ENCODE measurements at regions not wholly inside any gene's neighbourhood (a gene's known extent, or its start where the extent isn't known, plus 50 kb on each side); places are given as distances from the start of the nearest gene placed in this dataset.

DNA sequence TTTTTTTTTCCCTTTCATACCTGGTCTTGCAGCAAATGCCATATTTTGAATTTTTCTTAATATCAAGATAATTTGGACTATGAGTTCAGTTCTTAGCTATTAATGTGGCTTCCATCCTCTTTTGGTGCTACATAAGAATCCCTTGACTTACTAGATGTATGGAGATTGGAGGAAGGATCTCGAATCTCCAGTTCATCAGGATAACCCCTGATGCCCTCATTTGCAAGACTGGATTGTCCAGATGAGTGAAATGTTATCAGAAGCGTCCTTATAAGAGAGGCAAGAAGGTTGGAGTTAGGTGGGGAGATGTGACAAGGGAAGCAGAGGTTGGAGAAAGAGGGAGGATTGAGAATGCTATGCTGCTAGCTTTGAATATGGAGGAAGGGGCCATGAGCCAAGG, 499.6 kb upstream of the SYNCRIP start:
- Histone ChIP-seq H3K27ac (ENCODE audit: low read depth, low read length) (no peak overlapping the region), H3K27me3 (ENCODE audit: control insufficient read depth, insufficient read depth, low read length, poor library complexity, severe bottlenecking) (no peaks in the 10 kb centered on the region), H3K4me1 (ENCODE audit: control insufficient read depth, insufficient read depth, low read length) (no peaks in the 10 kb centered on the region), H3K9ac (ENCODE audit: extremely low read depth, low read length, poor library complexity, severe bottlenecking) (no peak overlapping the region), H3K36me3 (ENCODE audit: control insufficient read depth, insufficient read depth, low read length) (no peaks in the 10 kb centered on the region), H3K9me3 (ENCODE audit: control insufficient read depth, low read length) (peaks cover 4% of the 10 kb centered on the region), H3K4me3 (ENCODE audit: low read length) (no peak overlapping the region)
- TF ChIP-seq, protein P1, sequence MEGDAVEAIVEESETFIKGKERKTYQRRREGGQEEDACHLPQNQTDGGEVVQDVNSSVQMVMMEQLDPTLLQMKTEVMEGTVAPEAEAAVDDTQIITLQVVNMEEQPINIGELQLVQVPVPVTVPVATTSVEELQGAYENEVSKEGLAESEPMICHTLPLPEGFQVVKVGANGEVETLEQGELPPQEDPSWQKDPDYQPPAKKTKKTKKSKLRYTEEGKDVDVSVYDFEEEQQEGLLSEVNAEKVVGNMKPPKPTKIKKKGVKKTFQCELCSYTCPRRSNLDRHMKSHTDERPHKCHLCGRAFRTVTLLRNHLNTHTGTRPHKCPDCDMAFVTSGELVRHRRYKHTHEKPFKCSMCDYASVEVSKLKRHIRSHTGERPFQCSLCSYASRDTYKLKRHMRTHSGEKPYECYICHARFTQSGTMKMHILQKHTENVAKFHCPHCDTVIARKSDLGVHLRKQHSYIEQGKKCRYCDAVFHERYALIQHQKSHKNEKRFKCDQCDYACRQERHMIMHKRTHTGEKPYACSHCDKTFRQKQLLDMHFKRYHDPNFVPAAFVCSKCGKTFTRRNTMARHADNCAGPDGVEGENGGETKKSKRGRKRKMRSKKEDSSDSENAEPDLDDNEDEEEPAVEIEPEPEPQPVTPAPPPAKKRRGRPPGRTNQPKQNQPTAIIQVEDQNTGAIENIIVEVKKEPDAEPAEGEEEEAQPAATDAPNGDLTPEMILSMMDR (conservative IDR thresholded peaks at IDR 0.05), result no peak
- 88 to 90% methylated on average over 2 of the region's 2 CpGs for WGBS, 2 experiments (ENCODE audit: insufficient coverage in 1 of 2, insufficient read length in 1 of 2)
- H3K27ac Mint-ChIP-seq, result no peak overlapping the region
- no peak overlapping the region for H3K4me3 Mint-ChIP-seq
- H3K9me3 Mint-ChIP-seq, result peaks cover 9% of the 10 kb centered on the region
- H3K4me1 Mint-ChIP-seq, result no peaks in the 10 kb centered on the region
- H3K36me3 Mint-ChIP-seq (ENCODE audit: low read depth), result no peaks in the 10 kb centered on the region
- no peak for DNase-seq
- no peaks in the 10 kb centered on the region for H3K27me3 Mint-ChIP-seq (ENCODE audit: insufficient read depth)

DNA sequence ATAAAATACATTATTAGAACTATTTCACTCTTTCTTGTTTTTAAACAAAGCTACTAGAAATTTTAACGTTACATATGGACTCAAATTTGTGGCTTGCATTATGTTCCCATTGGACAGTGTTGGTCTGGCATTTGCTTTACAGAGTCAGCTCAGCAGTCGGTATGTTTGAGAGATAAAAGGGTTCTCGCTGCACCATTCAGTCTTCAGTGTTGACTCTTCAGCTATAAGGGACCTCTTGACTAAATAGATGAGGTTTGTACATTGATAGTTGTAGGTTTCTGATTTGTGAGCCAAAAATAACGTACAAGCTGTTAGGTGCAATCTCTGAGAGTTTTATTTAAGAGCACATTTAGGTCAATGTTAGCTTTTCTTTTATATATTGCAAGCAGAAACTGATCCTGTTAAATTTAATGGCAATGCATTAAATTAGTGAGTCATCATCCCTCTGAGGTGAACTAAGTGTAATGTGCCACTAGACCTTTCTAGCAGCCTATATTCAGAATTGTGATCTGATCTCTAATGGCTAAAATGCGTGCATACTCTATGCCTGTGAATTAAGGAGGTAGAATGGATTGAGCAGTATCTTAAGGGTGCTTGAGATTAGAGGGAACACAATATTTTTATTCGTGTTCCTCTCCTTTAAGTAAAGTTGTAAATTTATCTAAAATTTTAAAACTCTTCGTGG, 485.6 kb upstream of the SYNCRIP start:
- no peak overlapping the region for H3K4me3 Mint-ChIP-seq
- 90 to 97% methylated on average over 4 to 6 of the region's 7 CpGs for WGBS, 2 experiments (ENCODE audit: insufficient coverage in 1 of 2, insufficient read length in 1 of 2)
- Histone ChIP-seq H3K27ac (ENCODE audit: low read depth, low read length) (no peak overlapping the region), H3K36me3 (ENCODE audit: control insufficient read depth, insufficient read depth, low read length) (no peaks in the 10 kb centered on the region), H3K9ac (ENCODE audit: extremely low read depth, low read length, poor library complexity, severe bottlenecking) (no peak overlapping the region), H3K9me3 (ENCODE audit: control insufficient read depth, low read length) (peaks cover 15% of the 10 kb centered on the region), H3K4me1 (ENCODE audit: control insufficient read depth, insufficient read depth, low read length) (no peaks in the 10 kb centered on the region), H3K27me3 (ENCODE audit: control insufficient read depth, insufficient read depth, low read length, poor library complexity, severe bottlenecking) (no peaks in the 10 kb centered on the region), H3K4me3 (ENCODE audit: low read length) (no peak overlapping the region)
- TF ChIP-seq, protein P1 (conservative IDR thresholded peaks at IDR 0.05), result no peak
- no peaks in the 10 kb centered on the region for H3K27me3 Mint-ChIP-seq (ENCODE audit: insufficient read depth)
- peaks cover 20% of the 10 kb centered on the region for H3K9me3 Mint-ChIP-seq
- no peak for DNase-seq
- H3K4me1 Mint-ChIP-seq, result no peaks in the 10 kb centered on the region
- no peak overlapping the region for H3K27ac Mint-ChIP-seq
- no peaks in the 10 kb centered on the region for H3K36me3 Mint-ChIP-seq (ENCODE audit: low read depth)

DNA sequence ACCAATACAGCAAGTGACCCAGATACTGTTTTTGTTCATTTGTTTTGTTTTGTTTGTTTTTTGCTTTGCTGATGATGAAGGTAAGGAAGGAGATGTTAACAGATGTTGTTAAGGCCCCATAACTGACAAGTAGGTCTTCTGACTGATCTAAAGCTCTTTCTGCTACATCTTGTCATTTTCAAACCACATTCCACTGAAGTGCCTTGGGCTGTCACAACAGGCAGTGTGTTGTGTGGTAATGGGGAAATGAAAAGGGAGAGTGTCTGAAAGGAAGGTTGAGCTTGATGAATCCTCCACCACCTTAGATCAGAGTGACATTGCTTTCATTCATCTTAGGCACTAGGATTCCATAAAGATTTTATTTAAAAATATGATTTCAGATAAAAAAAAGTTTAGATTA, 479.4 kb upstream of the SYNCRIP start:
- H3K27me3 ChIP-seq (ENCODE audit: control insufficient read depth, insufficient read depth, low read length, poor library complexity, severe bottlenecking), result no peaks in the 10 kb centered on the region
- H3K36me3 ChIP-seq (ENCODE audit: control insufficient read depth, insufficient read depth, low read length), result no peaks in the 10 kb centered on the region

More for the DNA sequence above, 479.4 kb upstream of the SYNCRIP start:
- Mint-ChIP-seq H3K4me3 (no peak overlapping the region), H3K4me1 (no peaks in the 10 kb centered on the region), H3K9me3 (no peaks in the 10 kb centered on the region), H3K36me3 (ENCODE audit: low read depth) (no peaks in the 10 kb centered on the region), H3K27me3 (ENCODE audit: insufficient read depth) (no peaks in the 10 kb centered on the region), H3K27ac (no peak overlapping the region)
- H3K4me1 ChIP-seq (ENCODE audit: control insufficient read depth, insufficient read depth, low read length), result no peaks in the 10 kb centered on the region
- no peaks in the 10 kb centered on the region for H3K9me3 ChIP-seq (ENCODE audit: control insufficient read depth, low read length)
- H3K9ac ChIP-seq (ENCODE audit: extremely low read depth, low read length, poor library complexity, severe bottlenecking), result no peak overlapping the region
- no peak overlapping the region for H3K4me3 ChIP-seq (ENCODE audit: low read length)
- no peak overlapping the region for H3K27ac ChIP-seq (ENCODE audit: low read depth, low read length)
- no peak for DNase-seq
- TF ChIP-seq, protein P1 (conservative IDR thresholded peaks at IDR 0.05), result no peak

Measured in endodermal cell (in vitro differentiated cells).